Karpas-422 (cell line): ENCODE measurements at regions not wholly inside any gene's neighbourhood (a gene's known extent, or its start where the extent isn't known, plus 50 kb on each side); places are given as distances from the start of the nearest gene placed in this dataset.

ENCODE experiments used
- DNase-seq: peaks from one replicate; pipeline ENCODE4 v3.0.0-alpha.2; 2015
- H2AFZ ChIP-seq: fragments of 200-600 bp; sonication (generic); 2 replicates; pipeline ENCODE4 v1.6.1; 2014; ENCODE audit warnings: antibody characterized with exemption, low read length, mixed read lengths
- H3K27ac ChIP-seq: fragments of 200-600 bp; sonication (generic); 2 replicates; pipeline ENCODE4 v1.5.1; 2014; ENCODE audit warnings: mild to moderate bottlenecking, low read length, moderate library complexity
- H3K27me3 ChIP-seq: fragments of 200-600 bp; sonication (generic); 2 replicates; pipeline ENCODE4 v1.6.1; 2014; ENCODE audit warnings: low read length, mixed read lengths
- H3K36me3 ChIP-seq: fragments of 200-600 bp; sonication (generic); 2 replicates; pipeline ENCODE4 v1.6.1; 2014; ENCODE audit warnings: low read length, mixed read lengths; ENCODE audit not compliant: insufficient read depth
- H3K4me1 ChIP-seq: fragments of 200-600 bp; sonication (generic); 2 replicates; pipeline ENCODE4 v1.6.1; 2014; ENCODE audit warnings: mild to moderate bottlenecking, low read length, mixed read lengths
- H3K4me2 ChIP-seq: fragments of 200-600 bp; sonication (generic); 2 replicates; pipeline ENCODE4 v1.6.1; 2014; ENCODE audit warnings: low read length, low read depth, mild to moderate bottlenecking; ENCODE audit not compliant: poor library complexity, severe bottlenecking
- H3K4me3 ChIP-seq: fragments of 200-600 bp; sonication (generic); 2 replicates; pipeline ENCODE4 v1.5.1; 2014; ENCODE audit warnings: mild to moderate bottlenecking, antibody characterized with exemption, low read length, mixed read lengths
- H3K79me2 ChIP-seq: fragments of 200-600 bp; sonication (generic); 2 replicates; pipeline ENCODE4 v1.6.1; 2014; ENCODE audit warnings: mild to moderate bottlenecking, low read length, mixed read lengths
- H3K9ac ChIP-seq: fragments of 200-600 bp; sonication (generic); 2 replicates; pipeline ENCODE4 v1.6.0; 2014; ENCODE audit warnings: low read length
- H3K9me2 ChIP-seq: fragments of 200-600 bp; sonication (generic), shearing (Covaris generic); replicated peaks from 2 replicates; pipeline ENCODE4 v1.6.0; 2014; ENCODE audit warnings: mild to moderate bottlenecking, low read length, moderate library complexity; ENCODE audit not compliant: insufficient read depth
- H3K9me3 ChIP-seq: fragments of 300-700, 200-600 bp; sonication (generic); 2 replicates; pipeline ENCODE4 v1.6.1; 2014; ENCODE audit warnings: low read length, mixed read lengths
- H4K20me1 ChIP-seq: fragments of 200-600 bp; sonication (generic); 2 replicates; pipeline ENCODE4 v1.6.1; 2014; ENCODE audit warnings: mild to moderate bottlenecking, antibody characterized with exemption, low read length, low read depth; ENCODE audit not compliant: insufficient read depth

DNA sequence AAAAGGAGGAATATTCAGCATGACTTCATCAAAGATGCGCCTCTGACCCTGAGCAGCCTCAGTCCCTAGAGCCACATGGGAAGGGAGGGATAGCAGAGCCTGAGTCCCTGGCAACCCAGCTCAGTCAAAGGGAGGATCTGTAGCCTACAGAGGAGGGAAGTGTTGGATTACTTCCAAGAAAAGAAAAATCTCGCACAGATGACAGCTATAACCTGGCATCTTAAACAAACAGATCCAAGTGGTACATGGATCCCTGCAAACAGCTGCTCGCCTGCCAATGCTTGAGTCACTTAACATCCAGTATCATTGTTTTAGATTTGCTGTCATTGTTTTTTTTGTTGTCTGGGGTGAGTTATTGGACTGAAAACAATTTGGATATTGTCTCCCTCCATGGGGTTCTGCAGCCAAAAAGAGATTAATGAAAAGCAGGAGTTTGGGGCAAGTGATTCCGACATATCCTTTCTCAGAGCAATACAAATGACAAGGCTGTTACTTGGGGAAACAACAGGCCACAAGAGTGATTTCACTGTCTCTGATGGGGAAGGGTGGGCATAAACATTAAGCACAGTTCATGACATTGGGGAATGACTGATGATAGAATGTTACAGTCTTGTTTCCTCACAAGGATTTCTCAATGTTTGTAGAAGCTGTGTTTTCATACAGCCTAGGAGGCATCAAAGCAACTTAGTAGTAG is 153.5 kb upstream of the KIF2A start:
- Histone ChIP-seq H3K9me3 (no peaks in the 10 kb centered on the region), H3K4me2 (no peak overlapping the region), H4K20me1 (no peaks in the 10 kb centered on the region), H3K9ac (no peak overlapping the region), H3K9me2 (no peaks in the 10 kb centered on the region), H3K4me1 (no peaks in the 10 kb centered on the region), H3K27me3 (no peaks in the 10 kb centered on the region), H2AFZ (no peak overlapping the region), H3K36me3 (no peaks in the 10 kb centered on the region), H3K4me3 (no peak overlapping the region), H3K79me2 (no peaks in the 10 kb centered on the region), H3K27ac (no peak overlapping the region)
- no peak for DNase-seq

DNA sequence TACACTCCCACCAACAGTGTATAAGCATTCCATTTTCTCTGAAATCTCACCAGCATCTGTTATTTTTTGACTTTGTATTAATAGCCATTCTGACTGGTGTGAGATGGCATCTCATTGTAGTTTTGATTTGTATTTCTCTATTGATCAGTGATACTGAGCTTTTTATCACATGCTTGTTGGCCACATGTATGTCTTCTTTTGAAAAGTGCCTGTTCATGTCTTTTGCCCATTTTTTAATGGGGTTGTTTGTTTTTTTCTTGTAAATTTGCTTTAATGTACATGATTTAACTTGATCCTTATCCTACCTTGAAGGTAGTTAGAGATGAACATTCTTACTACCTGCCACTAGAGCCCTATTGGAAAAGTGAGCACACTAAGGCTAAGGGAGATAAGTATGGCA is 151.2 kb upstream of the KIF2A start:
- no peak overlapping the region for H3K4me2 ChIP-seq
- no peak overlapping the region for H3K9ac ChIP-seq
- no peaks in the 10 kb centered on the region for H3K36me3 ChIP-seq
- H3K4me3 ChIP-seq: no peak overlapping the region
- no peaks in the 10 kb centered on the region for H3K9me3 ChIP-seq
- no peaks in the 10 kb centered on the region for H3K27me3 ChIP-seq
- no peaks in the 10 kb centered on the region for H4K20me1 ChIP-seq
- H3K79me2 ChIP-seq: no peaks in the 10 kb centered on the region
- no peak overlapping the region for H3K27ac ChIP-seq
- DNase-seq: no peak
- H3K4me1 ChIP-seq: no peaks in the 10 kb centered on the region
- H2AFZ ChIP-seq: no peak overlapping the region
- no peaks in the 10 kb centered on the region for H3K9me2 ChIP-seq

DNA sequence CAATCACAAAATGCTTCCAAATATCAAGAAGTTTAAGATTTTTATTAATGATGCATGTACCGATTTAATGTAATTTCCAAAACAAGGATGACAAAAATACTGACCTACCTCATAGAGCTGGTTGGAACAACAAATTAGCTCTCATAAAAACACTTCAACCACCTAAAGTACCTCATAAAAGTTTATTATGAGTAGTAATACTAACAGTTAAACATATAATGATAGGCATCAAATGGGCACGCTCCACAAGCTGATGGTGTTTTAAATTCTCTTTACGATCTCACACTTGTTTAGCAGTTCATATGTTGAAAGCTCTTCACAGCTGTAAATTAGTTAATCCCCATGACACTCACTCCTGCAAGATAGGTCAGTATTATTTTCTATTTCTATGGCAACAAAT is 150.0 kb upstream of the KIF2A start:
- Histone ChIP-seq H3K27me3 (no peaks in the 10 kb centered on the region), H3K9me3 (no peaks in the 10 kb centered on the region), H4K20me1 (no peaks in the 10 kb centered on the region), H3K9ac (no peak overlapping the region), H3K4me2 (no peak overlapping the region), H3K27ac (no peak overlapping the region), H2AFZ (no peak overlapping the region), H3K79me2 (no peaks in the 10 kb centered on the region), H3K36me3 (no peaks in the 10 kb centered on the region), H3K4me3 (no peak overlapping the region), H3K4me1 (no peaks in the 10 kb centered on the region), H3K9me2 (no peaks in the 10 kb centered on the region)
- DNase-seq: no peak

DNA sequence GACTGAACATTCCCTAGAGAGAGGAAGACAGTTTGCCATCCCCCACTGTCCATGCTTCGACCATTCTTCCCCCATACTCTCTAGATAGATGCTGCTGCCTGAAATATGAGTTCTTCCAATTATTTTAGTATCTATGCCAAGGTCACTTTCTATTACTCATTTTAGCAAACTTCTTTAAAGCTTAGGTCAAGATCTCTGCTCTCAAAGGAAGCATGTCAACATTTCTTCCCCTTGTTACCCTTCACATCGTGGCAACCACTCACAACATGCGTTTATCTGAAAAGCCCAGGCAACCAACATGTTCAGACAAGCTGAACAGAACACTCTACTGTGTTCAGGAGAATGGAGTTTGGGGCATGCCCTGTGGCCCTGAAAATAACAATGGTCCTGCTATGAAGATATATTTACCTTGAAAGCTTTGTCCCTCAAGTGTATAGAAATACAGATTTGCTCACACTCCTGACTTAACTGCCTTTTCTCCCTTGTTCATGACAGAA is 138.4 kb upstream of the KIF2A start:
- Histone ChIP-seq H3K9ac (no peak overlapping the region), H3K4me3 (no peak overlapping the region), H2AFZ (no peak overlapping the region), H3K9me2 (no peaks in the 10 kb centered on the region), H4K20me1 (no peaks in the 10 kb centered on the region), H3K36me3 (no peaks in the 10 kb centered on the region), H3K27ac (no peak overlapping the region), H3K4me2 (no peak overlapping the region), H3K27me3 (no peaks in the 10 kb centered on the region), H3K4me1 (no peaks in the 10 kb centered on the region), H3K9me3 (no peaks in the 10 kb centered on the region), H3K79me2 (no peaks in the 10 kb centered on the region)
- DNase-seq: no peak

- Histone ChIP-seq H3K9me3 (no peaks in the 10 kb centered on the region), H2AFZ (no peak overlapping the region), H4K20me1 (no peaks in the 10 kb centered on the region), H3K4me3 (no peak overlapping the region), H3K27ac (no peak overlapping the region), H3K79me2 (no peaks in the 10 kb centered on the region), H3K9ac (no peak overlapping the region), H3K4me2 (no peak overlapping the region), H3K4me1 (no peaks in the 10 kb centered on the region), H3K36me3 (no peaks in the 10 kb centered on the region), H3K27me3 (no peaks in the 10 kb centered on the region), H3K9me2 (no peaks in the 10 kb centered on the region)
- no peak for DNase-seq
Observed at GRCh38 chr5:62168506-62169281, 137.3 kb upstream of the KIF2A start.

GRCh38 chr5:62178258-62178657 is 127.7 kb upstream of the KIF2A start:
- Histone ChIP-seq H4K20me1 (no peaks in the 10 kb centered on the region), H3K36me3 (no peaks in the 10 kb centered on the region), H3K4me1 (no peaks in the 10 kb centered on the region), H3K4me3 (no peak overlapping the region), H2AFZ (no peak overlapping the region), H3K9me2 (no peaks in the 10 kb centered on the region), H3K27me3 (no peaks in the 10 kb centered on the region), H3K9ac (no peak overlapping the region), H3K79me2 (no peaks in the 10 kb centered on the region), H3K4me2 (no peak overlapping the region), H3K27ac (no peak overlapping the region), H3K9me3 (no peaks in the 10 kb centered on the region)
- no peak for DNase-seq

- DNase-seq: no peak
- Histone ChIP-seq H3K4me1 (no peaks in the 10 kb centered on the region), H3K4me2 (no peak overlapping the region), H3K9ac (no peak overlapping the region), H3K9me2 (no peaks in the 10 kb centered on the region), H3K36me3 (no peaks in the 10 kb centered on the region), H3K27me3 (no peaks in the 10 kb centered on the region), H4K20me1 (no peaks in the 10 kb centered on the region), H3K9me3 (no peaks in the 10 kb centered on the region), H3K79me2 (no peaks in the 10 kb centered on the region), H3K4me3 (no peak overlapping the region), H2AFZ (no peak overlapping the region), H3K27ac (no peak overlapping the region)
Observed at GRCh38 chr5:62182802-62183201, 123.2 kb upstream of the KIF2A start.

GRCh38 chr5:62183727-62184126 is 122.3 kb upstream of the KIF2A start:
- no peak for DNase-seq
- H3K4me3 ChIP-seq: no peak overlapping the region
- no peaks in the 10 kb centered on the region for H3K9me3 ChIP-seq
- no peak overlapping the region for H3K27ac ChIP-seq
- no peak overlapping the region for H2AFZ ChIP-seq
- H3K4me1 ChIP-seq: no peaks in the 10 kb centered on the region
- no peaks in the 10 kb centered on the region for H4K20me1 ChIP-seq
- H3K9ac ChIP-seq: no peak overlapping the region
- no peaks in the 10 kb centered on the region for H3K27me3 ChIP-seq
- H3K4me2 ChIP-seq: no peak overlapping the region
- no peaks in the 10 kb centered on the region for H3K9me2 ChIP-seq
- H3K79me2 ChIP-seq: no peaks in the 10 kb centered on the region
- no peaks in the 10 kb centered on the region for H3K36me3 ChIP-seq
